Activated T-cell treated with anti-CD3 and anti-CD28 coated beads, Interleukin-2, amount 50 U/mL, for 24 hours (primary cell): ENCODE measurements at regions not wholly inside any gene's neighbourhood (a gene's known extent, or its start where the extent isn't known, plus 50 kb on each side); places are given as distances from the start of the nearest gene placed in this dataset.
A peak's percentile ranks its signal among the peaks of the same experiment; 100 is the strongest.
"Not testable (repeated sequence)": the region's sequence is repeated elsewhere in the genome, so short reads cannot be mapped to it uniquely, and the experiment has no call there.

Source experiments
- DNase-seq: peaks from one replicate; pipeline ENCODE4 v3.0.0-alpha.2; 2020
- H3K27ac Mint-ChIP-seq: 2 replicates; pipeline ENCODE4 v1.8.0; 2020; ENCODE audit warnings: mild to moderate bottlenecking, mixed read lengths
- H3K27me3 Mint-ChIP-seq: 2 replicates; pipeline ENCODE4 v1.8.0; 2020; ENCODE audit warnings: mixed read lengths
- H3K36me3 Mint-ChIP-seq: 2 replicates; pipeline ENCODE4 v1.8.0; 2020; ENCODE audit warnings: low read depth, mixed read lengths
- H3K4me1 Mint-ChIP-seq: 2 replicates; pipeline ENCODE4 v1.8.0; 2020; ENCODE audit warnings: low read depth, mixed read lengths
- H3K4me3 Mint-ChIP-seq: 2 replicates; pipeline ENCODE4 v1.8.0; 2020; ENCODE audit warnings: mild to moderate bottlenecking, moderate library complexity, mixed read lengths
- H3K9me3 Mint-ChIP-seq: 2 replicates; pipeline ENCODE4 v1.8.0; 2020; ENCODE audit warnings: mixed read lengths

- not testable (repeated sequence) for H3K36me3 Mint-ChIP-seq, H3K27me3 Mint-ChIP-seq, H3K9me3 Mint-ChIP-seq, H3K4me3 Mint-ChIP-seq, DNase-seq, H3K27ac Mint-ChIP-seq, H3K4me1 Mint-ChIP-seq
Observed at GRCh38 chr7:6955990-6956566, 130.0 kb upstream of the CCZ1B start.

- not testable (repeated sequence) for H3K27ac Mint-ChIP-seq, H3K27me3 Mint-ChIP-seq, H3K36me3 Mint-ChIP-seq, H3K4me1 Mint-ChIP-seq, H3K9me3 Mint-ChIP-seq, H3K4me3 Mint-ChIP-seq, DNase-seq
Observed at GRCh38 chr7:6958371-6958770, 132.3 kb upstream of the CCZ1B start.

- H3K36me3 Mint-ChIP-seq, H3K4me1 Mint-ChIP-seq, H3K4me3 Mint-ChIP-seq, H3K9me3 Mint-ChIP-seq, H3K27ac Mint-ChIP-seq, DNase-seq, H3K27me3 Mint-ChIP-seq: not testable (repeated sequence)
Observed at GRCh38 chr7:6959942-6960341, 133.9 kb upstream of the CCZ1B start.

GRCh38 chr7:6962871-6963270 is 136.8 kb upstream of the CCZ1B start:
- not testable (repeated sequence) for H3K27me3 Mint-ChIP-seq, DNase-seq, H3K4me3 Mint-ChIP-seq, H3K4me1 Mint-ChIP-seq, H3K9me3 Mint-ChIP-seq, H3K27ac Mint-ChIP-seq, H3K36me3 Mint-ChIP-seq

GRCh38 chr7:6965051-6965450 is 139.0 kb upstream of the CCZ1B start:
- H3K27me3 Mint-ChIP-seq, H3K4me3 Mint-ChIP-seq, H3K27ac Mint-ChIP-seq, H3K9me3 Mint-ChIP-seq, H3K4me1 Mint-ChIP-seq, H3K36me3 Mint-ChIP-seq: not testable (repeated sequence)
- peak; percentile 66 for DNase-seq

- not testable (repeated sequence) for H3K4me3 Mint-ChIP-seq, DNase-seq, H3K4me1 Mint-ChIP-seq, H3K27ac Mint-ChIP-seq, H3K36me3 Mint-ChIP-seq, H3K9me3 Mint-ChIP-seq, H3K27me3 Mint-ChIP-seq
Observed at GRCh38 chr7:6970180-6970579, 144.1 kb upstream of the CCZ1B start.

GRCh38 chr7:6974876-6975275 is 148.8 kb upstream of the CCZ1B start:
- not testable (repeated sequence) for H3K36me3 Mint-ChIP-seq, H3K4me3 Mint-ChIP-seq, H3K9me3 Mint-ChIP-seq, H3K4me1 Mint-ChIP-seq, H3K27me3 Mint-ChIP-seq, DNase-seq, H3K27ac Mint-ChIP-seq

GRCh38 chr7:6975346-6975745 is 149.3 kb upstream of the CCZ1B start:
- not testable (repeated sequence) for H3K9me3 Mint-ChIP-seq, H3K4me3 Mint-ChIP-seq, H3K36me3 Mint-ChIP-seq, DNase-seq, H3K27ac Mint-ChIP-seq, H3K4me1 Mint-ChIP-seq
- H3K27me3 Mint-ChIP-seq: peaks cover 12% of the 10 kb centered on the region

GRCh38 chr7:6977368-6977767 is 151.3 kb upstream of the CCZ1B start:
- not testable (repeated sequence) for DNase-seq, H3K9me3 Mint-ChIP-seq, H3K4me1 Mint-ChIP-seq, H3K27ac Mint-ChIP-seq, H3K4me3 Mint-ChIP-seq, H3K36me3 Mint-ChIP-seq
- H3K27me3 Mint-ChIP-seq: peaks cover 12% of the 10 kb centered on the region

GRCh38 chr7:6978326-6978725 is 152.3 kb upstream of the CCZ1B start:
- H3K9me3 Mint-ChIP-seq, H3K36me3 Mint-ChIP-seq, H3K4me1 Mint-ChIP-seq, DNase-seq, H3K4me3 Mint-ChIP-seq, H3K27ac Mint-ChIP-seq: not testable (repeated sequence)
- H3K27me3 Mint-ChIP-seq: peaks cover 20% of the 10 kb centered on the region

- not testable (repeated sequence) for H3K4me3 Mint-ChIP-seq, H3K4me1 Mint-ChIP-seq, DNase-seq, H3K9me3 Mint-ChIP-seq, H3K27ac Mint-ChIP-seq, H3K36me3 Mint-ChIP-seq
- H3K27me3 Mint-ChIP-seq: peaks cover 26% of the 10 kb centered on the region
Observed at GRCh38 chr7:6979456-6979855, 153.4 kb upstream of the CCZ1B start.

GRCh38 chr7:6982375-6982774 is 156.3 kb upstream of the CCZ1B start:
- H3K4me3 Mint-ChIP-seq, H3K27ac Mint-ChIP-seq, H3K9me3 Mint-ChIP-seq, H3K36me3 Mint-ChIP-seq, H3K4me1 Mint-ChIP-seq, DNase-seq: not testable (repeated sequence)
- peaks cover 26% of the 10 kb centered on the region for H3K27me3 Mint-ChIP-seq

- H3K27ac Mint-ChIP-seq, H3K4me3 Mint-ChIP-seq, DNase-seq, H3K36me3 Mint-ChIP-seq, H3K9me3 Mint-ChIP-seq: not testable (repeated sequence)
- H3K27me3 Mint-ChIP-seq: peaks cover 14% of the 10 kb centered on the region
- peaks cover 15% of the 10 kb centered on the region for H3K4me1 Mint-ChIP-seq
Observed at GRCh38 chr7:6986892-6987291, 160.8 kb upstream of the CCZ1B start.

- not testable (repeated sequence) for H3K9me3 Mint-ChIP-seq, H3K27ac Mint-ChIP-seq, H3K36me3 Mint-ChIP-seq, H3K27me3 Mint-ChIP-seq, DNase-seq, H3K4me3 Mint-ChIP-seq
- peaks cover 15% of the 10 kb centered on the region for H3K4me1 Mint-ChIP-seq
Observed at GRCh38 chr7:6988608-6989007, 162.5 kb upstream of the CCZ1B start.

- not testable (repeated sequence) for DNase-seq, H3K9me3 Mint-ChIP-seq, H3K27me3 Mint-ChIP-seq, H3K4me3 Mint-ChIP-seq, H3K27ac Mint-ChIP-seq, H3K36me3 Mint-ChIP-seq
- H3K4me1 Mint-ChIP-seq: peaks cover 15% of the 10 kb centered on the region
Observed at GRCh38 chr7:6989968-6990367, 163.9 kb upstream of the CCZ1B start.

GRCh38 chr7:6990426-6991152 is 164.5 kb upstream of the CCZ1B start:
- not testable (repeated sequence) for H3K4me3 Mint-ChIP-seq, H3K36me3 Mint-ChIP-seq, H3K9me3 Mint-ChIP-seq, H3K27ac Mint-ChIP-seq, H3K27me3 Mint-ChIP-seq, DNase-seq
- H3K4me1 Mint-ChIP-seq: peaks cover 15% of the 10 kb centered on the region
